Stimulated activated CD4-positive, alpha-beta T cell treated with anti-CD3 and anti-CD28 coated beads, Interleukin-15, amount 100 ng/mL, for 1 hour (primary cell): ENCODE measurements at regions not wholly inside any gene's neighbourhood (a gene's known extent, or its start where the extent isn't known, plus 50 kb on each side); places are given as distances from the start of the nearest gene placed in this dataset.
"Not testable (repeated sequence)": the region's sequence is repeated elsewhere in the genome, so short reads cannot be mapped to it uniquely, and the experiment has no call there.

Source experiments
- DNase-seq, 2 donors: peaks; one replicate each; pipeline ENCODE4 v3.0.0-alpha.2; 2020; ENCODE audit warnings: low read depth in 1 of 2, low spot score in 1 of 2

GRCh38 chr10:36880898-36881297 lies 244.5 kb upstream of the ANKRD30A start:
- no peak for DNase-seq

- DNase-seq: no peak
These were observed 252.6 kb upstream of the ANKRD30A start for GRCh38 chr10:36872702-36873393.

DNA sequence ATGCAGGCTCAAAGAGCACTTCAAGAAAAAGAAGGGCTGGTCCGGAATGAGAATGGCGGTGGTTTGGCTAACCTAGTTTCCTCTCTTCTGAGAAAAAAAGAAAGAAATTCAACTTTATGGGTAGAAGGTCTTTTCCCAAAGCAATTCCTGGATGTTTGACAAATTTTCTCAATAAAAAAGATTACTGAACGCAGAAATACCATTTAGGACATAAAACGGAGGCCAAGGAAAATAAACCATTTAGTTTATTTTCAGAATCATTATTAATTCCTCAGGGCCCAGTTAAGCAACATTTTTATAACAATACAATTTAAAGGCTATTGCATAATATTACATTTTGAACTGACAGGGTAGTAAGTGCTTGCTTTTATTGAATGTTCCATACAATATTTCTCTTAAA lies 284.6 kb upstream of the ANKRD30A start:
- no peak for DNase-seq

DNA sequence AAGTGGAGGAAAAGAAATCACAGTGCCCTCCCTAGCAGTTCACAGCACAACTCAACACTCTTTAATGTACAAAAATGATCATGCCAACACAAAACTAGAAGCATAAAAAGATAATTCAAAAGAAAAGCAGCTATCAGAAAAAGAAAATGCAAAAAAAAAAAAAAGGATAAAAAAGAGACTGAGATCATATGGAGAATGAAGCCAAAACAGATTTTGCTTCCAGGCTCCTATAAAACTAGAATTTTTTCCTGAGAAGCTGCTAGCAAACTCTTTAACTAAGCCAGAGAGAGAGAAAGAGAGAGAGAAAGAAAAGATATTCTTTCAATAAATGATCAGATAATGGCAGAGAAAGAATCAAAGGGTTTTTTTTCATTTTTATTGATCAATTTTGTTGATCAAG lies 288.0 kb upstream of the ANKRD30A start:
- no peak for DNase-seq

GRCh38 chr10:36819781-36820180 lies 305.6 kb upstream of the ANKRD30A start:
- no peak for DNase-seq

DNA sequence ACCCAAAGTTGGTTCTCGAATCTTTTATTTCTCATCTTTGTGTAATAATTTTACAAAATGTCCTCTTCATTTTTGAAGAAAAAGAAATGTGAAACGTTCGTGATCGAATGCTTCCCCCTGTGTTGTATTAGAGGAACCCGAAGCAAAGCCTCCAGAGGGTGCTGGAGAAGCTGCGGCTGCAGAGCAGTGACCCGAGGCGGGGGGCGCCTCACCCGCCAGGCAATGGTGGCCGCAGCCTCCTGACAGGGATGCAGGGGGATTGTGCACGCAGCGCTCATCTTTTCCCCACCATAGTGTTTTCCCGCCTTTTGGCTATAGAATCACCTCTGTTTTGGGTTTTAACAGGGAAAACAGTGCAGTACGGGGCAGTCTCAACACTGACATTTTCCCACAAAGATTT lies 307.5 kb upstream of the ANKRD30A start:
- no peak for DNase-seq

DNA sequence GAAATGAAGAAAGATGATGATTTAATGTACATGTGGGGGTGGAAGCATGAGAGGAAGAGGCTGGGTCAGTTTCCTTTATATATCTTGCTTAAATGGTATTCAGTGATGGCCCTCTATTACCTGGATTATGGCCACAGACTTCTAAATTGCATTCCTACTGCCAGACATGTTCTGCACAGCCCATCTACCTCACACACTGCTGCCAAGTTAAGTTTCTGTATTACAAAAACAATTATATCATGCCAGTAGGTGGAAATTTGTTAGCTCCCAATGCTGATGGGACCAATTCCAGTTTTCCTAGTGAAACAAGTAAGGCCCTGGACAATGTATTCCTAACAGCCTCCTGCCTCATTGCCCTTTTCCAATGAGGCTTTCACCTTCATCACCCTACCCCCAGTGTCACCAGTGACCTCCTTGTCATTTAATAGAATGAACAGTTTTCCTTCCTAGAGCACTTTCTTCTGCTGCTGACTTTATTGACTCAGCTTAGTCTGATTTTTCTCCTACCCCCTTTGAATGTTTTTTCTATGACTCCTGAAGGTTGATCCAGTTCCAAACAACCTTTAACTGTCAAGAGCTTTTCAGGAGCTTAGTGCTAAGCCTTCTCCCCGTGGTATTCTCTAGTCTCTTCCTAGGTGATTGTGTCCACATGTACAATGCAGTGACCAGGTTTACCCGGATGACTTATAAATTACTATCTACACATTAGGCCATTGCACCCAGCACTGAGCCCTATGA lies 316.6 kb upstream of the ANKRD30A start:
- DNase-seq: no peak

GRCh38 chr10:36803229-36803628 lies 322.2 kb upstream of the ANKRD30A start:
- no peak for DNase-seq

DNA sequence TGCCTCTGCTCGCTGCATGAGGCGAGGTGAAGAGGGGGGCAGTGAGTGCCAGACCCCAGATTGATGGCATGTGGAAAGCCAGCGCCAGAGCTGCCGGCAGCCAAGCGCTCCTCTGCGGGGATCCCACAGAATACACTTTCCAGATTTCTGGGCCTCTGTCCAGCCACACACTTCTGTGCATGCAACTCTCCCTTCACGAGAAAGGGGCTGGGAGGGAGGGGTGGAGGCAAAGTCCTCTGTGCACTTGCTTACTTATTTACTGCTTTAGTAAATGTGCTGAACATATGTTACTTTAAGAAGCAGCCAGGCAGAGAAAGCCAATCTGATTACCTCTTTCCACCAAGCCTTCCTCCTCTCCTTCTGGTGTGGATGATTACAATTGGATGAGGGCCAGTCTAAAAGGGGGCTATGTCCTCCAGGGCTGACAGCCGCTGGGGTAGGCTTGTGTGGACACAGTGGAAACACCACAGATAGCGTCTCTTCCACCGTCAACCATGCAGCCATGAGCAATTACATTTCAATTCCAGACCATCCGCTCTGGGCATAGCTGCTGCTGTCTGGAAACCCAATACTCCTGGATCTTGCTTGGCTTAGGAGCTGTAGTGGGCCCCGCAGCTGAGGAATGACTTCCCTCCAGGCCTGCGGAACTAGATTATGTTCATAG lies 322.8 kb upstream of the ANKRD30A start:
- DNase-seq: no peak

GRCh38 chr10:36801660-36802059 lies 323.7 kb upstream of the ANKRD30A start:
- no peak for DNase-seq

DNA sequence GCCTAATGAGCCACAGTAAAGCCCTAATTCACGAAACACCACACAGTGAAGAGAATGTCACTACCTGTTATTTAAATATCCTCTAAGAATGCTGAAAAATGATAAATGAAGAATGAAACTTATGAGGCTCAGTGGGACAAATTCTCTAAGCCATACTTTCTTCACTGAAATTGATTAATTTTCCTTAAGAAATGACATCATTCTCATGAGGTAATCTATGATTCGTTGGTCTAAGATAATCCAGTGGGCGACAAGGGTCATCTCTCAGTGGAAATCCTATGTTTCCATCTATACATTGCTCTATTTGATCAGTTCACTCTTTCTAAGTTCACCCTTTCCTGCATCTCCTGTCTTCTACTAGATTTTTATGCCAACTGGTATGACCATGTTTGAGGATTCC lies 330.4 kb upstream of the ANKRD30A start:
- DNase-seq: no peak

GRCh38 chr10:36789974-36790373 lies 335.4 kb upstream of the ANKRD30A start:
- DNase-seq: no peak

DNA sequence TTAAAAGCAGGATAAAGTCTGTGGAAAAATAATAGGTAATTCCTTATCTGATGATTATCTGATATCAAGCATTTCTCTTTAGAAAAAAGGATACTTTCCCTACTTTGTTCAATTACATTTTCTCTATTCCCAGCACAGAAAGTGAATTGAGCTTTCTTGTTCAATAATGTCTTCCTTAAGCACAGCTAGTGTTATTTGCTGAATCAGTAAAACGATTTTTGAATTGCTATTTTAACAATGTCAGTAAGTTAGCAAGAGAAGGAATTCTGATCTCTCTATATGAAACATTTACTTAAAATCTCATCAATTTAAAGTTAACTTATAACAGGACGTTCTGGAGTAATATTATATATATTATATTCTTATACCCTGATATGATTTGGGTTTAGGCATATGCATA lies 337.2 kb upstream of the ANKRD30A start:
- no peak for DNase-seq

DNA sequence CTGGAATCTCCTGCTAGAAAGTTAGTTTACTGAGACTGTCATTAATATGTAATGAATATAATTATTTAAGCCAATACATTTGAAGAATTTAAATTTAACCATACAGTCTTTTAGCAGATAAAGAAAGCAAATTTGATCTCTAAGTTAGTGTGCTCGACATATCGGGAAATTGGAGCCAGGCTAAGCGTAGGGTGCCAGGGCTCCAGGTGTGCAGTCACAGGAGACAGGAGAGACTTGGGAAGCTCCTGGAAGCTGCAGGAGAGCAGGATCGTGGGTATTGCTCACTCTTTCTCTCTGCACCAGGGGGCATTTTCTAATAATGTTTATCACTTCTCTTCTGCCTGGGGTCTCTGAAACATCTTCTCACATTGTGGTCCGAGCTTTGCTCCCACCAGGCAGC lies 342.0 kb upstream of the ANKRD30A start:
- DNase-seq: no peak

DNA sequence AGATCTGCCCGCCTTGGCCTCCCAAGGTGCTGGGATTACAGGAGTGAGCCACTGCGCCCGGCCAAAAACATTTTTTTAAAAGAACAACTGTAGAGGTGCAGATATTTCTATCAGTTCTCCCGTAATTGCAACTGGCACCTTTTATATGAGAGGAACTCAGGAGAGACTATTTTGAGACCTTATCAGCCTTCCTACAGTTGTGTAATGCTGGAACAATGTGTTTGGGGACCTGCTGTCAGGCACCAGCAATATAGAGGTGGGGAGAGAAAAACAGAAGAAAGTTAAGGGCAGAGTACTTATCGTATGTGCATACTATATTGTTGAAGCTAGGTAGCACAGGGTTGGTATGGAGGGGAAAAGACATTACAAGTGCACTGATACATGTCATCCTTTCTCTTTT lies 343.8 kb upstream of the ANKRD30A start:
- no peak for DNase-seq

- DNase-seq: no peak
These were observed 345.2 kb upstream of the ANKRD30A start for GRCh38 chr10:36780158-36780557.

GRCh38 chr10:36779238-36779846 lies 346.1 kb upstream of the ANKRD30A start:
- DNase-seq: no peak

DNA sequence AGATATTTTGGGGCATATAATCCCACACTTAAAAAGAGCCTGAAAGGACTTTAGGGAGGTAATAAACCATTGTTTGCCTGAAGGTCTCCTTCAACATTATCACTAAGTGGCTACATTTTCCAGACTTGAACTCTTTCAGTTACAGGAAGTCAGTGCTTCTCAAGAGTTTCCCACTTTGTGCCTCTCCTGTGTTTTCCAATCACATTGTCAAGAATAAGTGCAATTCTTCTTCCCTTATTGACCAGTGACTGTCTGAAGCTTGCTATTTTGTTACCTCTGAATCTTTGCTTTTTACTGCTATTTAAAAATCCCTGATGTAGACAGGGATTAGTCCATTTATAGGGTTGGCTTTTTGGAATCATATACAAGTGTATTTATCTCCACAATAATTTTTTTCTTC lies 346.7 kb upstream of the ANKRD30A start:
- no peak for DNase-seq

DNA sequence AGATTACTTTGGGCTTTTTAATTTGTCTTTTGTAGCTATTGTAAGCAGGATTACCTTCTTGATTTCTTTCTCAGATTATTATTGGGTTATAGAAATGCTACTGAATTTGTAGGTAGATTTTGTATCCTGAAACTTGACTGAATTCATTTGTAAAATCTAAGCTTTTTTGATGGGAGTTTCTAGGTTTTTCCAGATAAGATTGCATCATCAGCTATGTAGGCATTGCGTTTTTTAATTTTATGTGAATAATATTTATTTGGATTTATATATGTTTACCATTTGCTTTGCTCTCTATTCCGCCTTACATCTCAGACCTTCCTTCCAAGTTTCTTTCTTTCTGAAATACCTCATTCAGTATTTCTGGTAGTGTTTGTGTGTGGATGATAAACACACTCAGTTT lies 351.7 kb upstream of the ANKRD30A start:
- DNase-seq: no peak

DNA sequence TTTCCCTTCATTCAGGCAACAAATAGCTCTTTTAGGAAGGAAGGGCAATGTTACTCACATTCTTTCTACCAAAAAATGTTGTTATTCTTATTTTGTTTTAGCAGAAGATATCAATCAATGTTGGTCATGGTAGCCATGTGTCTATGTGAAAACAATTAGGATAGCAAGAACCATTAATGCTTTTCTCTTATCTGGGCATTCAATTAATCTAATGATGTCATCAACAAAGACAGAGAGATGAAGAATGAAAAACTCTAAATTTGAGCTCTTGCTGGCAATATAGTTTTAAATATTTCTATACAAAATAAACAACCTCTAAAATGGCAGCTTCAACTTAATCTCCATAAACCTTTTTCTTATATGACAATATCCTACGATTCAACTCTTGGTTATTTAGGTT lies 353.7 kb upstream of the ANKRD30A start:
- DNase-seq: no peak

DNA sequence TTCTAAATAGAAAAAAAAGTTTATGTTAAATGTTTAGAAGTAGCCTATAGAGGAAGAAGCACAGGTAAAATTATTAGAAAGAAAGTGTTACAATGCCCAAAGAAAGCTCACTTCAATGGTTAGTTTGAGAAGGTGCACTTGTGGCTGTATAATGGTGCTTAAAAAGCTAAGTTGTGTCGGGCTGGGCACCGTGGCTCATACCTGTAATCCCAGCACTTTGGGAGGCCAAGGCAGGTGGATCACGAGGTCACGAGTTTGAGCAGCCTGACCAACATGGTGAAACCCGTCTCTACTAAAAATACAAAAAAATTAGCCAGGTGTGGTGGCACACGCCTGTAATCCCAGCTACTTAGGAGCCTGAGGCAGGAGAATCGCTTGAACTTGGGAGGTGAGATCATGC lies 355.7 kb upstream of the ANKRD30A start:
- not testable (repeated sequence) for DNase-seq

GRCh38 chr10:36766940-36767339 lies 358.5 kb upstream of the ANKRD30A start:
- DNase-seq: no peak
